Activated naive CD4-positive, alpha-beta T cell treated with anti-CD3 and anti-CD28 coated beads, Interleukin-2, amount 50 U/mL, for 72 hours (primary cell): ENCODE measurements at regions not wholly inside any gene's neighbourhood (a gene's known extent, or its start where the extent isn't known, plus 50 kb on each side); places are given as distances from the start of the nearest gene placed in this dataset.

Source experiments
- ATAC-seq, 2 donors: fragments of 150-1000 bp; cut with Tn5 transposase; 2 replicates each; pipeline ENCODE4 v1.10.0; 2021; ENCODE audit warnings: mild to moderate bottlenecking in 2 of 2, moderate library complexity in 2 of 2
- DNase-seq, 2 donors: peaks; one replicate each; pipeline ENCODE4 v3.0.0; 2021 to 2022; ENCODE audit warnings: low spot score in 2 of 2
- H3K27ac Mint-ChIP-seq, 2 donors: one replicate each; pipeline ENCODE4 v1.8.0; 2022; ENCODE audit warnings: mild to moderate bottlenecking in 2 of 2, mixed read lengths in 2 of 2
- H3K36me3 Mint-ChIP-seq, 2 donors: one replicate each; pipeline ENCODE4 v1.8.0; 2022; ENCODE audit warnings: mixed read lengths in 2 of 2
- H3K9me3 Mint-ChIP-seq, 2 donors: one replicate each; pipeline ENCODE4 v1.8.0; 2022; ENCODE audit warnings: mixed read lengths in 2 of 2

DNA sequence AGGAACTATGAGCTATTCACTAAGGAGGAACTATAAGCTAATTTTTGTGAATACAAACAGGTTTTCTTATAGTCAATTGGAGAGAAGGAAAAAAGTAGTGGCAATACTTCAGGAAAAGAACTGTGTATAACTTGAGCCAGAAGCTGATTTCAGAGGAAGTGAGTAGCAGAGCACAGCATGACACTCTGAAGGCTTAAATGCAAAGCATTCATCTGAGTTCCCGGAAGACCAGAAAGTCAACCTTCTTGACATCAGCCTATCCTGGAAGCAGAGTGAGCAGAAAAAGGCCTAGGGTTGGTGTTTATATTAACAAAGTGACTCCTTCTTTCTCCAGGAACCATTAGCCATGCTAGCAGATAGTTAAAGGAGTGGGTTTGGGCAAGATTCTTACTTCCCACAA lies 545.2 kb downstream of the MRPL39 start:
- no peak overlapping the region for H3K27ac Mint-ChIP-seq
- ATAC-seq (no peak), DNase-seq (no peak)
- H3K9me3 Mint-ChIP-seq: peaks cover 5 to 13% of the 10 kb centered on the region in 2 donors
- H3K36me3 Mint-ChIP-seq: no peaks in the 10 kb centered on the region

DNA sequence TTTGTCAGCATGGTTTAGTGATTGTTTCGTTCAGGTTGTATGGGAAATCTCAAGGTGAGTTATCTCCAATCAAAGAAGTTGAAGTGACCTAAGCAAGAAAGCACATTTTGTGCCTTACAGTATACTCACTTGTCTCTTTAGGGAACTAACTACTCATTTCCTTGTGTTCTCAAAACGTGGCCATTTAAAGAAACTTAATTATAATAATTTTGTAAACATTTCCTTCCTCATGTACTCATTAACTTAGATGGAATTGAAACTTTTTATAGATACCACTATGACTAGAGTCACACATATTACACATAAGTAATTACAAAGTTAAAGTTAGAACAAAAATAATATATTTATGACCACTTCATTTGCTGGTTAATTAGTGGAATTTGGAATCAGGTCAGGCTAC lies 552.6 kb downstream of the MRPL39 start:
- Mint-ChIP-seq H3K36me3 (no peaks in the 10 kb centered on the region), H3K27ac (no peak overlapping the region), H3K9me3 (peaks cover 4 to 7% of the 10 kb centered on the region in 2 donors)
- DNase-seq: no peak
- ATAC-seq: no peak

DNA sequence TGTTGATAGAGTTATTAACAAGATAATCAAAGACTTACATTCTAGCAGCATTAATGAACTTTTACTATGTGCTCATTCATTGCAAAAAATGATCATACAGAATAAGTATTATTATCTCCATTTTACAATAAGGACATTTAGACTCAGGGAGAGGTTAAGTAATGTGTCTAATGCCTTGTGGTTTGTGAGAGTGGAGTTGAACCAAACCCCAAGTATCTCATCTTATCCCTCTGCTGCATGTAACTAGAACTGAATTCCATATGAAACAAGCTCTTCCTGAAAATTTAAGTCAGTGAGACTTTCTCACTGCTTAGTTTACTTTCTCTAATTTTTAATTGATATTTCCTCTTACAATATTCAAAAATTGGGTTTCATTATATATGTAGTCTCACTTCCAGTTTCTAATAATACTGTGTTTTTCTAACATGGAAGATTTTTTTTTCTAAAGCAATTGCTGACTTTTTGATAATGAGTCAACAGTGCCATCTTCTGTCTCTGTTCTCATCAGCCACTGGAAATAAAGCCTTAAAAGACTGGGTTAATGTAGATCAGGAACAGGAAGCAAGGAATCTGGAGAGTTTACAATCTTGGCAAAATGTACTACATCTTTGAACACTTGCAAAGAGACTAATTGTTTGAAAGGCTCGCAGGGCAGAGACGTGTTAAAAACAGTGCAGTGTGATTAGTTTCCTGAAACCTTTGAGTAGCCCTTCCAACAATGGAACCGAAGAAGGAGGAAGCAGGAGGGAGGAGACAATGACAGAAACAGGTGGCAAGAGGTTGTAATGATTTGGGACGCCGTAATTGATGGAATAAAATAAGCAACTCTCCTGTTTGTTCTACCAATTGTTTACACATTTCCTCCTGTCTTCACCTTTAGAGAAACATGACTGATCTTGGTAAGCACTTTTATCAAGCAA lies 567.6 kb downstream of the MRPL39 start:
- Mint-ChIP-seq H3K27ac (no peak overlapping the region), H3K36me3 (no peaks in the 10 kb centered on the region), H3K9me3 (no peaks in the 10 kb centered on the region)
- DNase-seq: no peak
- ATAC-seq: no peak

DNA sequence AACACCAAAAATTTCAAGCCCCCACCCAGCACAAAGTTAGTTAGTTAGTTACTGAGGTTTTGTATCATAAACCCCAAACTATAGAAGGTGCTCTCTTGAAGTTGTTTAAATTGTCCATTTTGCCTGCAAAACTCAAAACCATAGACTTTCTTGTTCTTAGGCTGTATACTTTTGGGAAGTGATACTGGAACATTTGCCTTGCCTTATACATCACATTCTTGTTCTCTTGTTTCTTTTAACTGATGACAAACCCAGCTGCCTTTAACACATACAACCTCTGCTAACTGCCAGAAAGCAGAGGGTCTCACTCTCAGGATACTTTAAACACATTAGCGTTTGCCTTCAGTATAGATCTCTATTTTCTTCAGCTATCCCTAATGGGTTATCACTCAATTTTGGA lies 570.5 kb downstream of the MRPL39 start:
- no peak for DNase-seq
- peaks cover 0 to under 1% of the 10 kb centered on the region in 2 donors for H3K9me3 Mint-ChIP-seq
- H3K36me3 Mint-ChIP-seq: no peaks in the 10 kb centered on the region
- no peak for ATAC-seq
- H3K27ac Mint-ChIP-seq: no peak overlapping the region

DNA sequence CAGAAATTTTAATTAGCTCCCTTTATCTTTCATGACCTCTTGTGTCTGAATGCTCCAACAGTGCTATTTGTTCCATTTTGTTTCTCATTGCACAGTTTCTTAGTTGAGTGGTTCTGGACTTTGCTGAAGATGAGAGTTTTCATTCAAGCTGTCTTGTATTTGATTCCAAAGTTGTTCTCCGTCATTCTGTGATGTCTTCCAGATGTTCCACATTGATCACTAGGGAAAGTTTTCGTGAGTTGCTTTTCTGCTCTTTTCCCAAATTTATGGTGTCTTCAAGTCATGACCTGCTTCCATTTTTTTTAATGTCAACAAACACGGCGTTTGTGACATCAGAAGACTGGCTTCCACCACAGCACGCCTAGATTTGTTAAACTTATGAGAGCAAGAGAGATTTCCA lies 575.5 kb downstream of the MRPL39 start:
- Mint-ChIP-seq H3K9me3 (peaks cover 0 to 6% of the 10 kb centered on the region in 2 donors), H3K27ac (no peak overlapping the region), H3K36me3 (no peaks in the 10 kb centered on the region)
- ATAC-seq (no peak), DNase-seq (no peak)

DNA sequence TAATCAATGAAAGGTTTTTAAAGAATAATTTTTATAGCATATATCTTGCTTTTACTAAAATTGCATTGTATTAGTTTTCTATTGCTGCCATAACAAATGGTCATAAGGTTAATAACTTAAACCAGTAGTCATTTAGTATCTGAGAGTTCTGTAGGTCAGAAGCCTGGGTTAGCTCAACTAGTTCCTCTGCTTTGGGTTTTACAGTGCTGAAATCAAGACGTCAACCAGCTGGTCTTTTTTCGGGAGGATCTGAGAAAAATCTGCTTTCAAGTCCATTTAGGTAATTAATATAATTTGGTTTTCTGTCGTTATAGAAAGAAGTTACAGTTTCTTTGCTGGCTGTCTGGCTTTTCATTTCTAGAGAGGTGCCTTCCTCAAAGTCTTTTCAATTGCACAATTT lies 577.7 kb downstream of the MRPL39 start:
- peaks cover 0 to 11% of the 10 kb centered on the region in 2 donors for H3K9me3 Mint-ChIP-seq
- no peak overlapping the region for H3K27ac Mint-ChIP-seq
- ATAC-seq (no peak), DNase-seq (no peak)
- no peaks in the 10 kb centered on the region for H3K36me3 Mint-ChIP-seq

DNA sequence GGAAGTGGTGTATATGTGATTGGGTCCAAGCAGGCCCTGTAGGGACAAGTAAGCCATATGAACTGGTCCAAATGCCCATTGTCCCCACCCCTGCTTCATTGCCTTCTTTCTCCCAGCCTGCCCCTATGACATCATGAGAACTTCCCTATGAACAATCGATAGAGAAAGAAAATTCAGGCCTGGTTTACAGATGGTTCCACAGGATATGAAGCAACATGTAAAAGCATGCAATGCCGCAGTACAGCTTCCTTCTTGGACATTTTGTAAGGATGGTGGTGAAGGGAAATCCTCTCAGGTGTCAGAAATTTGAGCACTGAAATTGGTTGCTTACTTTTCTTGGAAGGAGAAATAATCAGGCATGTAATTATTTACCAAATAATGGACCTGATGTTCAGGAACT lies 581.7 kb downstream of the MRPL39 start:
- DNase-seq: no peak
- H3K9me3 Mint-ChIP-seq: peaks cover 7 to 18% of the 10 kb centered on the region in 2 donors
- H3K36me3 Mint-ChIP-seq: no peaks in the 10 kb centered on the region
- H3K27ac Mint-ChIP-seq: no peak overlapping the region
- ATAC-seq: no peak

DNA sequence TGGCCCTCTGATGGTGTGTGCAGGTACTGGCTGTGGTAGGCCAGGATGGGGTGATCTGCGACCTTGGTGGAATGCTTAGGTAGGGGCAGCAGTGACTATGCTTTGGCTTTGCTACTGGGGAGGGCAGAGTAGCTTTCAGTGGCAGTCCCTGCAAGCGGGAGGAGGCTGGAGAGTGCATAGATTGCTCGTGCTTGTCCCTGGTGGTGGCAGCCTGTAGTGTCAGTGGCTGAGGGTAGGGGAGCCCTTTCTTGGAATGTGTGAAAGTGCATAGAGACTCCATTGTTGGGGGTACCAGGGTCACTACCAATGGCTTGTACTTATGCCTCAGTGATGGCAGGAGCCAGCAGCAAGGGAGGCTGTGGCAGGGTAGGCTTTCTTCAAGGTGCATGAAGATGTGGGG lies 582.6 kb downstream of the MRPL39 start:
- DNase-seq (no peak), ATAC-seq (no peak)
- Mint-ChIP-seq H3K27ac (no peak overlapping the region), H3K9me3 (peaks cover 7 to 21% of the 10 kb centered on the region in 2 donors), H3K36me3 (no peaks in the 10 kb centered on the region)

DNA sequence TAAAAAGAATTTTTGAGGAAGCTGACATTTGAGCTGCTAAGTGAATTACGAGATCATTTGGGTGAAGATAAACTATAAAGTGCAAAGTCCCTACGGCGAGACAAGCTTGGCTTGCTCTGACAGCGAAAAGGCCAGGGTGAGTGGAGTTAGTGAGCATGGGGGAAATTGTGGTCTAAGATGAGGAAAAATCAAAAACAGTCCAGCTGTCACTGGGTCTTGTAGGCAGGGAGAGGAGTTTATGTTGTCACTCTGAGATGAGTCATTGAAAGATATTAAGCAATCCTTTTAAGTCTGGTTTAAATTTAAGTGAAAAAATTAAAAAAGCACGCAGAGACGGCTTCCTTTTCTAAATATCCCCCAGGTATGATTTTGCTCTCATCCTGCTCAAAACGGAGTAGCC lies 601.9 kb downstream of the MRPL39 start:
- DNase-seq (no peak), ATAC-seq (no peak)
- Mint-ChIP-seq H3K9me3 (peaks cover 7 to 8% of the 10 kb centered on the region in 2 donors), H3K36me3 (no peaks in the 10 kb centered on the region), H3K27ac (no peak overlapping the region)

DNA sequence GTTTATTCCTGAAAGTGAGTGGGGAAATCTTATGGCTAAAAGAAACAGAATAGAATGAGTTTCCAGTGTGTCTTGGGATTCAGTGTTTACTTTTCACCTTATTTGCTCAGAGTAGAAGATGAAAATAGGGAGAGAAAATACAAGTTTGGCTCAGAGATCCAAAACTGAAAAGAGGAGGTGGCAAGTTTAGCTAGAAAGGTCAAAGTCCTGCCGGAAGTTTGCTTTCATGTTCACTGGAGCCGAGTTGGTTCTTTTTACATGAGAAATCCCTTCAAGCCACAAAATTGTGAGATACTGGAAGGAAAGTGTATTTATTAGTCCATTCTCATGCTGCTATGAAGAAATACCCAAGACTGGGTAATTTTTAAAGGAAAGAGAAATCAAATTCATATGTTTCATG lies 604.6 kb downstream of the MRPL39 start:
- Mint-ChIP-seq H3K27ac (no peak overlapping the region), H3K9me3 (peaks cover 7 to 12% of the 10 kb centered on the region in 2 donors), H3K36me3 (no peaks in the 10 kb centered on the region)
- no peak for DNase-seq
- no peak for ATAC-seq

DNA sequence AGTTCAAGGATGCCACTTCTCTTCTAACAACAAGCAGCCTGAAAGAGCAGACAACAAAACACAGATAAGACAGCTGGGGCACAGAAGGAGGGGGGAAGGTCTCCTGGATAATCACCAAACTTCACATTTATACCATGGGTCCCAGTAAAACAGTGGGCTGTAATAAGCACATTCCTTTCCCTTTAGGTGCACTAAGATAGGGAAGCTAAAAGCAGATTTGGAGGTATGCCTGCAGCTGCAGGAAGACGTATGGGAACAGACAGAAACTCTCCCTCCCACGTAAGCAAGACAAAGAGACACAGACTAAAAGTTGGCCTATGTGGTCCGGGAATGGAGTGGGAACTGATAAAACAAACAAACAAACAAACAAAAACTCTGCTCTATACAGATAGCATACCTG lies 612.1 kb downstream of the MRPL39 start:
- DNase-seq: no peak
- ATAC-seq: no peak
- Mint-ChIP-seq H3K36me3 (no peaks in the 10 kb centered on the region), H3K27ac (no peak overlapping the region), H3K9me3 (peaks cover 4 to 14% of the 10 kb centered on the region in 2 donors)

DNA sequence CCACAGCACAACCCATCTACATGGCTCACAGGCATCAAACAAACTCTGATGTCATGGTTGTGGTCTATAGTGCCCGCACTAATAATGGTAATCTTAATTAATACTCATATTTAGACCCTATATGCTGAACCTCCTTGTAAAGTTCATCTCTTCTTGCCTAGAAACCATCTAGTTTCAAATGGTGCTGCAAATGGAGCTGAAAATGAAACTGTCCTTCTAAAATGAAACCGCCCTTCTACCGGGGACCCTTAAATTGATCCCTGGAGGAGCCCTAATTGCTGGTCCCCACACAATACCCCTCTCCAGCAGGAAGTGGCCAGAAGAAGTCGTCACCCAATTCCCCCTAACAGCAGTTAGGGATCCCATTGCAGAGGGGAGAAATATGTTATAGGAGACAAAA lies 612.6 kb downstream of the MRPL39 start:
- DNase-seq: no peak
- H3K9me3 Mint-ChIP-seq: peaks cover 4 to 11% of the 10 kb centered on the region in 2 donors
- no peak for ATAC-seq

DNA sequence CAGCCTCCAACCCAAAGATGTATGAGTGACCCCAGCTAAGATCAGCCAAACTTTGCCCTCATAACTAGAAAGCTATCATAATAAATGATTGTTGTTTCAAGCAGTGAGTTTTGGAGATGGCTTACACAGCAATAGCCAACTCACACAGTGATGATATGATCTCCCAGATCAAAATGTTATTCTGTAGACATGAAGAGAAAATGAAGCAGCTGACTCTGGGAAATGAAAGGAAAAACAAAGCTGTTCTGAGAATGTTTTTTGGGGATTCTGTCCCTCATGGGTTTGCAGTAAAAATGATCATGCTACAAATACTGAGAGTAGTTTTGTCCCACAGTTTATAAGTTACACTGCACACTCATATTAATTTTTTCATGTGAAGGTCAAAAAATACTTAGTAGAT lies 617.8 kb downstream of the MRPL39 start:
- Mint-ChIP-seq H3K36me3 (no peaks in the 10 kb centered on the region), H3K9me3 (peaks cover 4 to 11% of the 10 kb centered on the region in 2 donors), H3K27ac (no peak overlapping the region)
- ATAC-seq (no peak), DNase-seq (no peak)

More for the DNA sequence above, 612.6 kb downstream of the MRPL39 start:
- Mint-ChIP-seq H3K36me3 (no peaks in the 10 kb centered on the region), H3K27ac (no peak overlapping the region)

DNA sequence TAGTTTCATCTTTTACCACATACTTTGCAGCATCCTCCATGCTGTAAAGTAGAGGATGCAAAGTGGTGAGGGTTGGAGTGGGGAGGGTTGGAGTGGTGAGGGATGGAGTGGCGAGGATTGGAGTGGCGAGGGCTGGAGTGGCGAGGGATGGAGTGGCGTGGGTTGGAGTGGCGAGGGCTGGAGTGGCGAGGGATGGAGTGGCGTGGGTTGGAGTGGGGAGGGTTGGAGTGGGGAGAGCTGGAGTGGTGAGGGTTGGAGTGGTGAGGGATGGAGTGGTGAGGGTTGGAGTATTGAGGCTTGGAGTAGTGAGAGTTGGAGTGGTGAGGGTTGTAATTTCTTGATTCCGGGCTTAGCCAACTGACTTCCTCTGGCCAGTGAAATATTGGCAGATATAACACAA lies 618.3 kb downstream of the MRPL39 start:
- peaks cover 4 to 11% of the 10 kb centered on the region in 2 donors for H3K9me3 Mint-ChIP-seq
- DNase-seq: no peak
- H3K36me3 Mint-ChIP-seq: no peaks in the 10 kb centered on the region
- no peak for ATAC-seq
- H3K27ac Mint-ChIP-seq: no peak overlapping the region

DNA sequence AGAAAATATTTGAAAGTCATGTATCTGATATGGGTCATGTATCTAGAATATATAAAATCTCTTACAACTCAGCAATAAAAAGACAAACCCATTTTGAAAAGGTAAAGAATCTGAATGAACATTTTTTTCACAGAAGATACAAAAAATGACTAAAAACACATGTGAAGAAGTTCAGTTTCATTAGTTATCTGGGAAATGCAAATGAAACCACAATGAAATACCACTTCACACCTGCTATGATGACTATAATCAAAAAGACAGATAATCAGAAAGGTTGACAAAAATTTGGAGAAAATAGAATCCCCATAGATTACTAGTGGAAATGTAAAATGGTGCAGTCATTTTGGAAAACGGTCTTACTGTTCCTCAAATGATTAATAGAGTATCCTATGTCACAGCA lies 631.0 kb downstream of the MRPL39 start:
- H3K36me3 Mint-ChIP-seq: no peaks in the 10 kb centered on the region
- ATAC-seq (no peak), DNase-seq (no peak)
- H3K27ac Mint-ChIP-seq: no peak overlapping the region
- H3K9me3 Mint-ChIP-seq: peaks cover 8 to 14% of the 10 kb centered on the region in 2 donors

DNA sequence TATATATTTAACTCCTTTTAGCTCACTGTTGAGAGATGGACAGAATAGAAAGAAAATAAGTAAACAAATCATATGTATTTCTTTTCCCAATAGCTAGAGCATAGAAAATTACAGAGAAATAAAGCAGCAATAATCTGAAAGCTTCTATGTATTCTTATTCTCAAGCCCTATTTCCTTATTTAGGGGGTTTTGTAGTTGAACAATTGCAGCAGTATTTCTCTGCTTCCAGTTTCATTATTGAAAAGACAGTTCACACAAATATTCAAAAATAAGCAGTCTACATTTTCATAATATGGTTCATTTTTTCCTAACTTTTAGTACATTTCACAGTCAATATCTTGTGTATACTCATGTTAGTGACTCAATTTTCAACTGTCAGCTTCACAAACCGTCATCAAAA lies 638.2 kb downstream of the MRPL39 start:
- Mint-ChIP-seq H3K9me3 (peaks cover 8 to 15% of the 10 kb centered on the region in 2 donors), H3K27ac (no peak overlapping the region), H3K36me3 (no peaks in the 10 kb centered on the region)
- DNase-seq (no peak), ATAC-seq (no peak)

DNA sequence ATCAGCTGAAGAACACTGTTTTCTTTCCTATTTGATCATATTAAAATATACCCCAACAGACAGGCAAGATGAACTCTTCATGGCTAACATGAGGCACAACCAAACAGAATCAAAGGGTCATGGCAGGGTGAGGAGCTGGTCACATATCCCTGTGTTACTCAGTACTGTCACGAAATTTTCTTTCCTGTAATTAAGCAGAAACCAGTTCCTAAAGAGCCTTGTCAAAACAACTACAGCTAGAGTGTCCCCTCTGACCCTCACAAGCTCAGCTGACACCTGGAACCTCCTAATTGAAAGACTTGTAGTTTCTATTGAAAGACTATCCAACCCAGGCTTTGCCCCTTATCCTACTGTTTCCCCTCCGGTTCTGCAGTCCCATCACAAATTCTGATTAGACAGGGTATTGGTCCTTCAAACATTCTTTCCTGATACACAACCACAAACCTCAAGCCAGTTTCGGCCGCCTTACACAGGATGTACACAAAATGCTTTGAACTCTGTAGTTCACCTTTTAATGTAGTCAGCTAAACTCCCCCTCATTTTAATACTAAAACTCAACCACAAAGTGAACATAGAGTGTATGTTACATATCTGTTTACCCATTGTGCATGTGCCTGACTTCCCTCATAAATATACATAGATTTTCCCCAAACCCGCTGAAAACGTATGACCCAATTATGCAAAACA lies 651.9 kb downstream of the MRPL39 start:
- ATAC-seq: no peak
- Mint-ChIP-seq H3K9me3 (peaks cover 0 to 10% of the 10 kb centered on the region in 2 donors), H3K27ac (no peak overlapping the region), H3K36me3 (no peaks in the 10 kb centered on the region)
- DNase-seq: no peak

DNA sequence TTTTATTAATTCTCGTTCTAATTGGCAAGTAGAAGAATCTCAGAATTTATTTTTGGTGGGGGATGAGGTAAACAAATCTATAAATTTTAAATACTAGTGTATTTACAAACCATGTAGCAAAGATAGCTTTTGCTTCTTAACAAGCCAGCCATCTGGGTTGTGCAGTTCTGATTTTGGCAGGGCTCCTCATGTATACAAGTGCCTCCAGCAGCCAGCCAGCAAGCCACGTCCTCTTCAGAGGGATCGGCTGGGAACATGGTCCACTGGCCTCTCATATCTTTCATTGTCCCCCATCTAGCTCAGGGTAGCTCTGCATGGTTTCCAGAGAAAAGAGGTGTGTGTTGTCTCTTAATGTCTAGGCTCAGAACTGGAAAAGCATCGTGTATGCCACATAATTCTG lies 659.1 kb downstream of the MRPL39 start:
- H3K9me3 Mint-ChIP-seq: peaks cover 0 to 3% of the 10 kb centered on the region in 2 donors

More for the DNA sequence above, 659.1 kb downstream of the MRPL39 start:
- Mint-ChIP-seq H3K36me3 (no peaks in the 10 kb centered on the region), H3K27ac (no peak overlapping the region)
- ATAC-seq (no peak), DNase-seq (no peak)
